ENCODE measurements at regions not wholly inside any gene's neighbourhood (a gene's known extent, or its start where the extent isn't known, plus 50 kb on each side); places are given as distances from the start of the nearest gene placed in this dataset.

DNA sequence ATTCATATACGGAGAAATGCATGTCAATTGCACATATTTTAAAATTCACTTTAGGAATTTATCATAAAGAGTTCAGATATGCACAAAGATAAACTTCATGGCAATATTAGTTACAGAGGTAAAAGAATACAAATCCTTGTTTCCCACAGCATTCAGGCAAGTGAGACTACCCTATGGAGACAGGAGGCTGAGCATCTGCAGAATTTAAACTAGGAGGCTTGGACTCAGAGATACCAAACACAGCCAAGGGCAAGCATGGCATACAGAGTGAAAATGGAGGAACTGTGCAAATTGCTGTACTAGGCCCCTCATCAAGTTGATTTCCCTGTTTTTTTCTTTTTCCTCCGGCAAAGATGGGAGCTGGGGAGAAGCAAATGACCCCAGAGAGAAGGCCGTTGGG is 94.2 kb downstream of the SLC24A2 start:
- Mint-ChIP-seq H3K27me3 (ENCODE audit: unreplicated experiment) (no peaks in the 10 kb centered on the region), H3K36me3 (ENCODE audit: low read depth, unreplicated experiment) (no peaks in the 10 kb centered on the region), H3K4me3 (ENCODE audit: unreplicated experiment) (no peak overlapping the region), H3K9me3 (ENCODE audit: unreplicated experiment) (no peaks in the 10 kb centered on the region), H3K27ac (ENCODE audit: unreplicated experiment) (no peak overlapping the region), H3K4me1 (ENCODE audit: unreplicated experiment) (no peaks in the 10 kb centered on the region)
- TF ChIP-seq, protein P1, sequence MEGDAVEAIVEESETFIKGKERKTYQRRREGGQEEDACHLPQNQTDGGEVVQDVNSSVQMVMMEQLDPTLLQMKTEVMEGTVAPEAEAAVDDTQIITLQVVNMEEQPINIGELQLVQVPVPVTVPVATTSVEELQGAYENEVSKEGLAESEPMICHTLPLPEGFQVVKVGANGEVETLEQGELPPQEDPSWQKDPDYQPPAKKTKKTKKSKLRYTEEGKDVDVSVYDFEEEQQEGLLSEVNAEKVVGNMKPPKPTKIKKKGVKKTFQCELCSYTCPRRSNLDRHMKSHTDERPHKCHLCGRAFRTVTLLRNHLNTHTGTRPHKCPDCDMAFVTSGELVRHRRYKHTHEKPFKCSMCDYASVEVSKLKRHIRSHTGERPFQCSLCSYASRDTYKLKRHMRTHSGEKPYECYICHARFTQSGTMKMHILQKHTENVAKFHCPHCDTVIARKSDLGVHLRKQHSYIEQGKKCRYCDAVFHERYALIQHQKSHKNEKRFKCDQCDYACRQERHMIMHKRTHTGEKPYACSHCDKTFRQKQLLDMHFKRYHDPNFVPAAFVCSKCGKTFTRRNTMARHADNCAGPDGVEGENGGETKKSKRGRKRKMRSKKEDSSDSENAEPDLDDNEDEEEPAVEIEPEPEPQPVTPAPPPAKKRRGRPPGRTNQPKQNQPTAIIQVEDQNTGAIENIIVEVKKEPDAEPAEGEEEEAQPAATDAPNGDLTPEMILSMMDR (IDR thresholded peaks at IDR 0.05; ENCODE audit: unreplicated experiment): no peak
- DNase-seq (ENCODE audit: low spot score): no peak

- no peak for DNase-seq (ENCODE audit: low spot score)
- H3K4me3 Mint-ChIP-seq (ENCODE audit: unreplicated experiment): no peak overlapping the region
- no peaks in the 10 kb centered on the region for H3K27me3 Mint-ChIP-seq (ENCODE audit: unreplicated experiment)
- TF ChIP-seq, protein P1 (IDR thresholded peaks at IDR 0.05; ENCODE audit: unreplicated experiment): no peak
- H3K9me3 Mint-ChIP-seq (ENCODE audit: unreplicated experiment): no peaks in the 10 kb centered on the region
- no peaks in the 10 kb centered on the region for H3K36me3 Mint-ChIP-seq (ENCODE audit: low read depth, unreplicated experiment)
- H3K4me1 Mint-ChIP-seq (ENCODE audit: unreplicated experiment): no peaks in the 10 kb centered on the region
- no peak overlapping the region for H3K27ac Mint-ChIP-seq (ENCODE audit: unreplicated experiment)
These were observed 98.7 kb downstream of the SLC24A2 start for GRCh38 chr9:19690128-19690527.

DNA sequence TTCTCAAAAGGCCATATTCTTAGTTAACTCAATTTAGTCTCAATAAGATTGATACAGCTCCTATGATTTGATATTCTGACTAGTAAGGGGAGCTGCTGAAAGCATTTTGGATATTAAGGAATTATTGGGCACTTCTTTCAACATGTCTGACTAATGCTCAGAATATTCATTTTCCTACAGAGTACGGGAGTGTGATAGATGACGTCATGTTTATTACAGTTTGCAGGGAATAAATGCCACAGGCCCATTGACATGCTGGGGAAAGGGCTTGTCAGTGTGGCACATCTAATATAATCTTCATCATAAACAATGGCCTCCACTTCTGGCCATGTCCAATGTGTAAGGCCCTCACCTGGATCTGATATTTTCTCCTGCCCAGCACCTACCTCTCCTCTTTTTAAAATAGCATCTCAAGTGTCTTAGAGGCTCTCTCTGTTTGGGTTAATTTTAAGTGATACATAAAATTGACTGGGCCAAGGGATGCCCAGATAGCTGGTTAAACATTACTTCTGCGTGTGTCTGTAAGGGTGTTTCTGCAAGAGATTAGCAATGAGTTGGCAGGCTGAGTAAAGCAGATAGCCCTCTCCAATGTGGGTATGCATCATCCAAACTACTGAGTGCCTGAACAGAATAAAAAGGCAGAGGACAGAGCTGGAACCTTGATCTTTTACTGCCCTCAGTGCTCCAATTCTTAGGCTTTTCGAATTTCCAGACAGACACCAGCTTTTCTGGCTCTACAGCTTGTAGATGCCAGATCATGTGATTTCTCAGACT is 99.3 kb downstream of the SLC24A2 start:
- TF ChIP-seq, protein P1 (IDR thresholded peaks at IDR 0.05; ENCODE audit: unreplicated experiment): no peak
- Mint-ChIP-seq H3K4me1 (ENCODE audit: unreplicated experiment) (no peaks in the 10 kb centered on the region), H3K36me3 (ENCODE audit: low read depth, unreplicated experiment) (no peaks in the 10 kb centered on the region), H3K9me3 (ENCODE audit: unreplicated experiment) (no peaks in the 10 kb centered on the region), H3K4me3 (ENCODE audit: unreplicated experiment) (no peak overlapping the region), H3K27ac (ENCODE audit: unreplicated experiment) (no peak overlapping the region), H3K27me3 (ENCODE audit: unreplicated experiment) (no peaks in the 10 kb centered on the region)
- no peak for DNase-seq (ENCODE audit: low spot score)

GRCh38 chr9:19683715-19684114 is 105.1 kb downstream of the SLC24A2 start:
- H3K4me3 Mint-ChIP-seq (ENCODE audit: unreplicated experiment): no peak overlapping the region
- TF ChIP-seq, protein P1 (IDR thresholded peaks at IDR 0.05; ENCODE audit: unreplicated experiment): no peak
- H3K36me3 Mint-ChIP-seq (ENCODE audit: low read depth, unreplicated experiment): no peaks in the 10 kb centered on the region
- H3K4me1 Mint-ChIP-seq (ENCODE audit: unreplicated experiment): peaks cover 13% of the 10 kb centered on the region
- H3K27ac Mint-ChIP-seq (ENCODE audit: unreplicated experiment): peak overlapping the region; percentile 64
- H3K27me3 Mint-ChIP-seq (ENCODE audit: unreplicated experiment): no peaks in the 10 kb centered on the region
- no peak for DNase-seq (ENCODE audit: low spot score)
- no peaks in the 10 kb centered on the region for H3K9me3 Mint-ChIP-seq (ENCODE audit: unreplicated experiment)

- H3K36me3 Mint-ChIP-seq (ENCODE audit: low read depth, unreplicated experiment): no peaks in the 10 kb centered on the region
- H3K9me3 Mint-ChIP-seq (ENCODE audit: unreplicated experiment): no peaks in the 10 kb centered on the region
- peaks cover 13% of the 10 kb centered on the region for H3K4me1 Mint-ChIP-seq (ENCODE audit: unreplicated experiment)
- no peaks in the 10 kb centered on the region for H3K27me3 Mint-ChIP-seq (ENCODE audit: unreplicated experiment)
- H3K27ac Mint-ChIP-seq (ENCODE audit: unreplicated experiment): no peak overlapping the region
- TF ChIP-seq, protein P1 (IDR thresholded peaks at IDR 0.05; ENCODE audit: unreplicated experiment): no peak
- no peak for DNase-seq (ENCODE audit: low spot score)
- no peak overlapping the region for H3K4me3 Mint-ChIP-seq (ENCODE audit: unreplicated experiment)
These were observed 106.4 kb downstream of the SLC24A2 start for GRCh38 chr9:19682397-19682796.

All from endothelial cell (in vitro differentiated cells).